Ovary (tissue), 3 donors: ENCODE measurements at regions not wholly inside any gene's neighbourhood (a gene's known extent, or its start where the extent isn't known, plus 50 kb on each side); places are given as distances from the start of the nearest gene placed in this dataset.

Source experiments
- EP300 ChIP-seq: sonication (generic); formaldehyde crosslinking; IDR thresholded peaks from one replicate; pipeline ENCODE4 v1.6.1; 2017; ENCODE audit warnings: antibody characterized with exemption
- POLR2A ChIP-seq: fragments of 450-650 bp; IDR thresholded peaks from one replicate; pipeline ENCODE4 v1.6.1; 2017; ENCODE audit warnings: antibody characterized with exemption, mild to moderate bottlenecking, moderate library complexity
- TF ChIP-seq, protein P1 (sequence below), 3 donors: fragments of 450-650 bp in 2 of 3; fragments of 200-600 bp in 1 of 3; IDR thresholded peaks; one replicate each; pipeline versions ENCODE4 v1.5.1 to v1.8.0; 2016 to 2022; ENCODE audit warnings: antibody characterized with exemption in 3 of 3, mild to moderate bottlenecking in 1 of 3
- donor health status: DM: no; HTN: no; CAD: no.

DNA sequence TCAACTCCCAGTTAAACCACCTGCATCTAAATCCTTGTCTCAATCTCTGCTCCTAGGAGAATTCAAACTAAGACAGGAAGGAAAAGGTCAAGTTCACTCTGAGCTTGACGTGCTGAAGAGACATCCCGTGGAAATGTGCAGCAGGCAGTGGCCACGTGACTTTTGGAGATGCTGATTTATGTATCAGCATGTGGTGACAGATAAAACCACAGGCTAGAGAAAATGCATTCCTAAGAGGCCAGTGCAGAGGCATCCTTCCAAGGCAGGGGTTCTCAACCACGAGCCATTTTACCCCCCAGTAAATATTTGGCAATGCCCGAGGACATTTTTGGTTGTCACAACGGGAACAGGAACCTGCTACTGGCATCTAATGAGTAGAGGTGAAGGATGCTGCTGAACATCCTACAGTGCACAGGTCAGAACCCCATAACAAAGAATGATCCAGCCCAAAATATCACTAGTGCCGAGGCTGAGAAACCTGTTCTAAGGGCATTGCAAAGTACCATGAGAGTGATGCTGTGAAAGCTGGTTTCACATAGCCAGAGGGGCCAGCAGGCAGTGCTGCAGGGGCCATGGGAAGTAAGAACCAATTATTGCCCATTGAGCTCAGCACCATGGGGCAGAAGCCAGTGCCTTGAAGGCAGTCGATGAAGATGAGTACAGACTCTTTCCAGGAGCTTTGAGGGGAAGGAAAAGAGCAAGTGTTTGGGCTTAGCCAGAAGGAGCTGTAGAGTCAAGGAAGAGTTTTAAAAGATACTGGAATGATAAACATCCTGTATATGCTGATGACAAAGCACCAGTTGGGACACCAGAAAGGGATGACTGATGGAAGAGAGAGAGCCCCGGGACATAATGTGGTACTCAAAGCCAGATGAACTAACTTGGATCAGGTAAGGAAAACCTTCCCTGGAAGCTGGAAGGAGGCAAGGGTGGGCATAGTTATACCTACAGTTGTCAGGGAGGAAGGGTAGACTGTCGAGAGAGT is 174.6 kb downstream of the HAUS1 start:
- TF ChIP-seq, protein P1, sequence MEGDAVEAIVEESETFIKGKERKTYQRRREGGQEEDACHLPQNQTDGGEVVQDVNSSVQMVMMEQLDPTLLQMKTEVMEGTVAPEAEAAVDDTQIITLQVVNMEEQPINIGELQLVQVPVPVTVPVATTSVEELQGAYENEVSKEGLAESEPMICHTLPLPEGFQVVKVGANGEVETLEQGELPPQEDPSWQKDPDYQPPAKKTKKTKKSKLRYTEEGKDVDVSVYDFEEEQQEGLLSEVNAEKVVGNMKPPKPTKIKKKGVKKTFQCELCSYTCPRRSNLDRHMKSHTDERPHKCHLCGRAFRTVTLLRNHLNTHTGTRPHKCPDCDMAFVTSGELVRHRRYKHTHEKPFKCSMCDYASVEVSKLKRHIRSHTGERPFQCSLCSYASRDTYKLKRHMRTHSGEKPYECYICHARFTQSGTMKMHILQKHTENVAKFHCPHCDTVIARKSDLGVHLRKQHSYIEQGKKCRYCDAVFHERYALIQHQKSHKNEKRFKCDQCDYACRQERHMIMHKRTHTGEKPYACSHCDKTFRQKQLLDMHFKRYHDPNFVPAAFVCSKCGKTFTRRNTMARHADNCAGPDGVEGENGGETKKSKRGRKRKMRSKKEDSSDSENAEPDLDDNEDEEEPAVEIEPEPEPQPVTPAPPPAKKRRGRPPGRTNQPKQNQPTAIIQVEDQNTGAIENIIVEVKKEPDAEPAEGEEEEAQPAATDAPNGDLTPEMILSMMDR (IDR thresholded peaks at IDR 0.05) = no peak
- no peak for TF ChIP-seq POLR2A
- no peak for TF ChIP-seq EP300
